Gastroesophageal sphincter (tissue), 4 donors: ENCODE measurements at regions not wholly inside any gene's neighbourhood (a gene's known extent, or its start where the extent isn't known, plus 50 kb on each side); places are given as distances from the start of the nearest gene placed in this dataset.

Experiments
- ATAC-seq: fragments of 150-250 bp; one replicate; pipeline ENCODE4 v1.9.1; 2016; ENCODE audit warnings: mild to moderate bottlenecking, moderate library complexity
- H3K27ac ChIP-seq, 4 donors: fragments of 200-600 bp; sonication (generic) in 3 of 4; 1 replicate in 3 of 4; 2 replicates in 1 of 4; pipeline ENCODE4 v1.5.1; 2016 to 2019
- H3K27me3 ChIP-seq: fragments of 200-600 bp; sonication (generic); one replicate; pipeline ENCODE4 v1.5.1; 2019
- H3K36me3 ChIP-seq, 2 donors: fragments of 200-600 bp; sonication (generic); one replicate each; pipeline ENCODE4 v1.5.1; 2019; ENCODE audit warnings: control low read depth in 1 of 2
- H3K4me1 ChIP-seq, 3 donors: fragments of 200-600 bp; sonication (generic); 1 replicate in 2 of 3; 2 replicates in 1 of 3; pipeline ENCODE4 v1.5.1; 2016 to 2019; ENCODE audit warnings: control low read depth in 2 of 3
- H3K4me3 ChIP-seq, 2 donors: fragments of 200-600 bp; sonication (generic); one replicate each; pipeline ENCODE4 v1.5.1; 2019; ENCODE audit warnings: mild to moderate bottlenecking in 1 of 2, moderate library complexity in 1 of 2
- H3K9me3 ChIP-seq, 3 donors: fragments of 200-600 bp; sonication (generic); one replicate each; pipeline ENCODE4 v1.5.1; 2017 to 2019; ENCODE audit warnings: control low read depth in 2 of 3
- EP300 ChIP-seq: sonication (generic); formaldehyde crosslinking; IDR thresholded peaks from one replicate; pipeline ENCODE4 v1.6.1; 2017; ENCODE audit warnings: antibody characterized with exemption, mild to moderate bottlenecking
- POLR2A ChIP-seq, 2 donors: fragments of 450-650 bp; IDR thresholded peaks; one replicate each; pipeline ENCODE4 v1.6.1; 2017; ENCODE audit warnings: antibody characterized with exemption in 2 of 2, mild to moderate bottlenecking in 2 of 2, moderate library complexity in 1 of 2
- POLR2AphosphoS5 ChIP-seq: sonication (generic); formaldehyde crosslinking; IDR thresholded peaks from one replicate; pipeline ENCODE4 v1.6.1; 2017; ENCODE audit warnings: antibody characterized with exemption
- WGBS, 2 donors: methylation state at CpG; one replicate each; pipeline ENCODE4 v1.1.5; 2018; ENCODE audit warnings: low coverage in 1 of 2; 5-methylcytosine and 5-hydroxymethylcytosine counted together
- TF ChIP-seq, protein P1 (sequence below), 4 experiments: fragments of 200-600 bp in 2 of 4; fragments of 450-650 bp in 2 of 4; sonication (generic) in 1 of 4; IDR thresholded peaks; one replicate each; pipeline ENCODE4 v1.5.1; 2017 to 2019; ENCODE audit warnings: antibody characterized with exemption in 4 of 4, mild to moderate bottlenecking in 2 of 4, moderate library complexity in 2 of 4

DNA sequence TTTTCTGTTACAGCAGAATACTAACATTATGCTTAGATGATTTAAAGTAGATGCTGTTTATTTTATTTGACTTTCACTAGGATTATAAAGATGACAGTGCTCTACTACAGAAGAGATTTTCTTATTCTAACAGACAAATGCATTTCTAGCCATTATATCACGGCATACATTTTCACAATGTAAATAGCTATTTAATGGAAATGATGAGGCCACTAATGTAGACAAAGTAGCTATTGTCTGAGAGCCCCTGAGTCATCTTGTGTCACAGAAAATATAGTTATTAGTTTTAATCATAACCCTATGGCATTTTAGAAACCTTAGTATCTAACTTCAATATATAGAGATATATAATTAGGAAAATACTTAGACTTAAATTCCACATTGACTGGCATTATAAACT is 158.0 kb upstream of the AHR start:
- ATAC-seq, result no peak
- Histone ChIP-seq H3K36me3 (no peaks in the 10 kb centered on the region), H3K27me3 (no peaks in the 10 kb centered on the region), H3K27ac (no peak overlapping the region), H3K9me3 (no peaks in the 10 kb centered on the region), H3K4me3 (no peak overlapping the region), H3K4me1 (no peaks in the 10 kb centered on the region)
- WGBS, 2 donors, result 40 to 54% methylated on average over 1 of the region's 1 CpG
- TF ChIP-seq, protein P1, sequence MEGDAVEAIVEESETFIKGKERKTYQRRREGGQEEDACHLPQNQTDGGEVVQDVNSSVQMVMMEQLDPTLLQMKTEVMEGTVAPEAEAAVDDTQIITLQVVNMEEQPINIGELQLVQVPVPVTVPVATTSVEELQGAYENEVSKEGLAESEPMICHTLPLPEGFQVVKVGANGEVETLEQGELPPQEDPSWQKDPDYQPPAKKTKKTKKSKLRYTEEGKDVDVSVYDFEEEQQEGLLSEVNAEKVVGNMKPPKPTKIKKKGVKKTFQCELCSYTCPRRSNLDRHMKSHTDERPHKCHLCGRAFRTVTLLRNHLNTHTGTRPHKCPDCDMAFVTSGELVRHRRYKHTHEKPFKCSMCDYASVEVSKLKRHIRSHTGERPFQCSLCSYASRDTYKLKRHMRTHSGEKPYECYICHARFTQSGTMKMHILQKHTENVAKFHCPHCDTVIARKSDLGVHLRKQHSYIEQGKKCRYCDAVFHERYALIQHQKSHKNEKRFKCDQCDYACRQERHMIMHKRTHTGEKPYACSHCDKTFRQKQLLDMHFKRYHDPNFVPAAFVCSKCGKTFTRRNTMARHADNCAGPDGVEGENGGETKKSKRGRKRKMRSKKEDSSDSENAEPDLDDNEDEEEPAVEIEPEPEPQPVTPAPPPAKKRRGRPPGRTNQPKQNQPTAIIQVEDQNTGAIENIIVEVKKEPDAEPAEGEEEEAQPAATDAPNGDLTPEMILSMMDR (IDR thresholded peaks at IDR 0.05), result no peak
- TF ChIP-seq EP300 (no peak), POLR2AphosphoS5 (no peak), POLR2A (IDR thresholded peaks at IDR 0.05) (no peak)

DNA sequence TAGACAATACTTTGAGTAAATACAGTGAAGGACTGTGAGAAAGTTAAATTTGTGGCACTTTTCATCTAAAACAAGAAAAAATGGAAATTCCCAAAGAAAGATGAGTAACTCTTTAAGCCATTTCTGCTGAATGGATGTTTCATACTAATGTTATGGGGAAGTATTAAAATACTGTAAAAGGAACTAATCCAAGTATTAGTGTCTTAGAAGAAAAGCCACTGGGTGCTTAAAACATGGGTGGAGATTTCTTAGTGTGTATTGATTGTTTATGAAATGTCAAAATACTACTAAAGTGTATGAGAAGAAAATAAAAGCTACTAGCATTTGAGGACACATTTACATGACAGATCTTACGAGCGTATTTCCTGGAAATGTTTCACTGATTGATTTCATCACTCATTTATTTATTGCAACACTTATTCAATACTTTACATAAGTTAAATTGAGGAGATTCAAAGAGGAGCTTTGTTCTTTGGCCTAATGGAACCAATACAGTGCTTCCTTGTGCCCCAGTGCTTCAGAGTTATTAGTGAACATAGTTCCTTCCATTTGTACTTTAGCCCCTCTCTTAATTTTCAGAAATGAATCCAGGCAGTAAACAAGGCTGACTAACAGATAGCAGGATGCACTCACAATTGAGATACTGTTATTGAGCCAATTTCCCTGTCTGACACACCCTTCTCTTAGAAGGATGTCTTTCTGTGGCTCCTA is 155.5 kb upstream of the AHR start:
- Histone ChIP-seq H3K27me3 (no peaks in the 10 kb centered on the region), H3K4me3 (peak overlapping the region; percentile 5 to 28), H3K9me3 (no peaks in the 10 kb centered on the region), H3K27ac (peak overlapping the region in 1 of 4 donors; percentile 41), H3K36me3 (no peaks in the 10 kb centered on the region), H3K4me1 (no peaks in the 10 kb centered on the region)
- WGBS, 2 donors, result 70 to 77% methylated on average over 2 of the region's 2 CpGs
- ATAC-seq, result no peak
- TF ChIP-seq POLR2AphosphoS5 (no peak), EP300 (no peak), POLR2A (IDR thresholded peaks at IDR 0.05) (no peak)
- TF ChIP-seq, protein P1 (IDR thresholded peaks at IDR 0.05), result no peak

DNA sequence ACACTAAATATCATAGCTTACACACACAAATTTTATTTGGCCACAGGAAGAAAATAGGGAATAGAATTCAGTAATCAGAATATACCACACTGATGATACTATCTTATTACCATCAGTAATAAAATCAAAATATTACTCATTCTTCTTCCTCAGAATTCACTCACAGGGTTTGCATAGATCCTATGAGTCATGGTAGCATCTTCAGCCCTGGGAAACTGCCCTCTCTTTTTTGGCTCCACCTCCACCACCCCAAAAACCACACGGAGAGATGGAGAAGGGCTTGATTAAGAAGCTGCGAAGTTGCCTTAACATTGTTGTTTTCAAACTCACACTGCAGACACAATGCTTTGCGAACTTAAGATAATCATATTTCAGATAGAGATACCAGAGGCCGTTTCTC is 154.1 kb upstream of the AHR start:
- no peaks in the 10 kb centered on the region for H3K27me3 ChIP-seq
- no peaks in the 10 kb centered on the region for H3K9me3 ChIP-seq
- H3K36me3 ChIP-seq, result no peaks in the 10 kb centered on the region
- H3K4me3 ChIP-seq, result no peak overlapping the region
- TF ChIP-seq POLR2A (IDR thresholded peaks at IDR 0.05) (no peak), EP300 (no peak), POLR2AphosphoS5 (no peak)
- TF ChIP-seq, protein P1 (IDR thresholded peaks at IDR 0.05), result no peak
- 54 to 77% methylated on average over 2 to 4 of the region's 4 CpGs for WGBS, 2 donors
- H3K27ac ChIP-seq, result no peak overlapping the region
- H3K4me1 ChIP-seq, result no peaks in the 10 kb centered on the region
- ATAC-seq, result no peak

DNA sequence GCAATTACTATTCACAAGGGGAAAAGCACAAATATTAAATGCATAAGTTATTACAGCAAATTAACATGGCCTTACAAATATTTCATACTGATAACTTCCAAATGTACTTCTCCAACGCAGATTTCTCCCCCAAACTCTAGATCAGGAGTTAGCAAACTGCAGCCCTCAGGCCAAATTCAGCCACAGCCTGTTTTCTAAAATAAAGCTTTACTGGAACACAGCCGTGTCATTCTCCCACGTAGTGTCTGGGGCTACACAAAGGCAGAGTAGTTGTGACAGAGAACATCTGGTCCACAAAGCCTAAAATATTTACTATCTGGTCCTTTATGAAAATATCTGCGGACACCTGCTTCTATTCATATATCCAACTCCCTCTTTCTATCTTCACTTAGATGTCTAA is 151.8 kb upstream of the AHR start:
- H3K27me3 ChIP-seq, result no peaks in the 10 kb centered on the region
- H3K4me3 ChIP-seq, result no peak overlapping the region
- no peaks in the 10 kb centered on the region for H3K36me3 ChIP-seq
- ATAC-seq, result no peak
- TF ChIP-seq POLR2AphosphoS5 (no peak), POLR2A (IDR thresholded peaks at IDR 0.05) (no peak), EP300 (no peak)
- TF ChIP-seq, protein P1 (IDR thresholded peaks at IDR 0.05), result no peak
- no peaks in the 10 kb centered on the region for H3K9me3 ChIP-seq
- H3K4me1 ChIP-seq, result no peaks in the 10 kb centered on the region
- whole genome bisulfite sequencing, 2 donors, result 55 to 65% methylated on average over 4 of the region's 4 CpGs
- H3K27ac ChIP-seq, result no peak overlapping the region

DNA sequence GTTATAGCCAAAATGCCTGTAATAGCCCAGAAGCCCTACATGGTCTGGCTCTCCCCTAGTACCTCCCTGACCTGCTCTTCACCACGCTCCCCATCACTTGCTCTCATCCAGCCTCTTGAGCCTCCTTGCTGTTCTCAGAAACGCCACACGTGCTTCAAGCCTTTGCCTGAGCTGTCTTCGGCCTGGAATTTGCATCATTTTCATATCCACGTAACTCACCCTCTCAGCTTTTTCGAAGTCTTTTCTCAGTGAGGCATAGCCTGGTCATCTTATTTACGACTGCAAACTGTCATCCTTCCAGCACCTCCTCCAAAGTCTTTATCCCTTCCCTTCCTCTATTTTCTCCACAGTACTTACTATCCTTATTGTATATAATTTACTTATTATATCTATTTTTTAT is 151.0 kb upstream of the AHR start:
- no peak for ATAC-seq
- 73 to 87% methylated on average over 6 to 7 of the region's 7 CpGs for WGBS, 2 donors
- H3K27ac ChIP-seq, result no peak overlapping the region
- H3K4me3 ChIP-seq, result no peak overlapping the region
- no peaks in the 10 kb centered on the region for H3K27me3 ChIP-seq
- no peaks in the 10 kb centered on the region for H3K36me3 ChIP-seq
- no peaks in the 10 kb centered on the region for H3K9me3 ChIP-seq
- H3K4me1 ChIP-seq, result no peaks in the 10 kb centered on the region
- TF ChIP-seq, protein P1 (IDR thresholded peaks at IDR 0.05), result no peak
- no peak for TF ChIP-seq EP300
- no peak for TF ChIP-seq POLR2AphosphoS5
- no peak for TF ChIP-seq POLR2A (IDR thresholded peaks at IDR 0.05)
